Esophagus squamous epithelium (tissue), 4 donors: ENCODE measurements at regions not wholly inside any gene's neighbourhood (a gene's known extent, or its start where the extent isn't known, plus 50 kb on each side); places are given as distances from the start of the nearest gene placed in this dataset.

Experiments used
- CTCF ChIP-seq, 6 experiments: fragments of 450-650 bp in 4 of 6; fragments of 200-600 bp in 2 of 6; sonication (generic) in 2 of 6; IDR thresholded peaks; one replicate each; pipeline ENCODE4 v1.5.1; 2016 to 2019; ENCODE audit warnings: antibody characterized with exemption in 6 of 6, mild to moderate bottlenecking in 4 of 6, moderate library complexity in 4 of 6
- POLR2A ChIP-seq, 4 donors: fragments of 450-650 bp; IDR thresholded peaks; one replicate each; pipeline ENCODE4 v1.6.1; 2017; ENCODE audit warnings: antibody characterized with exemption in 4 of 4, mild to moderate bottlenecking in 4 of 4, moderate library complexity in 3 of 4

GRCh38 chr13:21798181-21798580 is 127.3 kb downstream of the FGF9 start:
- no peak for TF ChIP-seq CTCF (IDR thresholded peaks at IDR 0.05)
- TF ChIP-seq POLR2A (IDR thresholded peaks at IDR 0.05) = no peak
